Astrocyte of the cerebellum (primary cell): ENCODE measurements at regions not wholly inside any gene's neighbourhood (a gene's known extent, or its start where the extent isn't known, plus 50 kb on each side); places are given as distances from the start of the nearest gene placed in this dataset.
"Not testable (repeated sequence)": the region's sequence is repeated elsewhere in the genome, so short reads cannot be mapped to it uniquely, and the experiment has no call there.

ENCODE experiments used
- DNase-seq: peaks from one replicate; pipeline ENCODE4 v3.0.0-alpha.2; 2011; ENCODE audit warnings: low read depth
- H3K4me3 ChIP-seq: 2 replicates; pipeline ENCODE4 v1.5.1; 2011; ENCODE audit warnings: mild to moderate bottlenecking, low read depth, low read length, moderate library complexity
- in situ Hi-C: cut with HindIII; loops from 2 replicates; pipeline ENCODE4 v1.10.0; 2017; ENCODE audit warnings: low sequenced_read_pairs
- TF ChIP-seq, protein P1 (sequence below): IDR thresholded peaks from 2 replicates; pipeline ENCODE4 v1.5.1; 2012; ENCODE audit warnings: low read length, low read depth, moderate library complexity, mild to moderate bottlenecking; ENCODE audit errors: missing control alignments

DNA sequence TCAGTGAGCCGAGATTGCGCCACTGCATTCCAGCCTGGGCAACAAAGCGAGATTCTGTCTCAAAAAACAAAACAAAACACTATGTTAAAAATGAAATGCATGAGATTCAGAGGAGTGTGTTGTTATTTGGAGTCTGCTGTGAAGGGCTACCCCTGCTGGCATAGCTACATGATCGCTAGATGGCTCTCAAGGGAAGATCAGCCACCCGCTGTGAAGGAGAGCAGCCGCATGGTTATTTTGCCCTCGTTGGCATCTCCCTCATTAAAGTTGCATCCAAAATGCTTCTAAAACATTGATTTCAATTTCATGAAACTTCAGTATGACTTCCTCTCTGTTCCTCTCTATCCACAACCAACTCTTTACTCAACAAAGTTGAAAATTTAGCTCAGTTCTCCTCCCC, 54.8 kb upstream of the NDUFV2 start:
- H3K4me3 ChIP-seq: no peak overlapping the region
- in situ Hi-C loops: no loop called here
- DNase-seq: no peak
- TF ChIP-seq, protein P1, sequence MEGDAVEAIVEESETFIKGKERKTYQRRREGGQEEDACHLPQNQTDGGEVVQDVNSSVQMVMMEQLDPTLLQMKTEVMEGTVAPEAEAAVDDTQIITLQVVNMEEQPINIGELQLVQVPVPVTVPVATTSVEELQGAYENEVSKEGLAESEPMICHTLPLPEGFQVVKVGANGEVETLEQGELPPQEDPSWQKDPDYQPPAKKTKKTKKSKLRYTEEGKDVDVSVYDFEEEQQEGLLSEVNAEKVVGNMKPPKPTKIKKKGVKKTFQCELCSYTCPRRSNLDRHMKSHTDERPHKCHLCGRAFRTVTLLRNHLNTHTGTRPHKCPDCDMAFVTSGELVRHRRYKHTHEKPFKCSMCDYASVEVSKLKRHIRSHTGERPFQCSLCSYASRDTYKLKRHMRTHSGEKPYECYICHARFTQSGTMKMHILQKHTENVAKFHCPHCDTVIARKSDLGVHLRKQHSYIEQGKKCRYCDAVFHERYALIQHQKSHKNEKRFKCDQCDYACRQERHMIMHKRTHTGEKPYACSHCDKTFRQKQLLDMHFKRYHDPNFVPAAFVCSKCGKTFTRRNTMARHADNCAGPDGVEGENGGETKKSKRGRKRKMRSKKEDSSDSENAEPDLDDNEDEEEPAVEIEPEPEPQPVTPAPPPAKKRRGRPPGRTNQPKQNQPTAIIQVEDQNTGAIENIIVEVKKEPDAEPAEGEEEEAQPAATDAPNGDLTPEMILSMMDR: no peak

DNA sequence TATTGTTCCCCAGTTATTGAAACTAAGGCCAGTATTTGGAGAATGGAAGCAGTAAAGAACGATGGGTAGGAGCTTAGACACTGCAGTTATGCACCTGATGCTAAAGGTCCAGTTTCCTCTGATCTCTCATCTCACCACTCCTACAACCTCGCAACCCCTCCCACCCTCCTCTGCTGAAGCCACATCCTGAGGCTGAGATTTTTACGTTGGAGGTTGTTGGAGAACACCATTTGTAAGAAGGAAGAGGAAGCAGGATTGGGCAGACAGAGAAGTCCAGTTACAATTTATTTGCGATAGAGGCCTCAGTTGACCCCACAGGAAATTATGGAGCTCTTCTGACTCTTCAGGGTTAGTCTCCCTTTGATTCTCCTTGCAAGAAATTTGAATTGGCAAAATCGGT, 54.3 kb upstream of the NDUFV2 start:
- in situ Hi-C loops: no loop called here
- DNase-seq: no peak
- TF ChIP-seq, protein P1: no peak
- no peak overlapping the region for H3K4me3 ChIP-seq

DNA sequence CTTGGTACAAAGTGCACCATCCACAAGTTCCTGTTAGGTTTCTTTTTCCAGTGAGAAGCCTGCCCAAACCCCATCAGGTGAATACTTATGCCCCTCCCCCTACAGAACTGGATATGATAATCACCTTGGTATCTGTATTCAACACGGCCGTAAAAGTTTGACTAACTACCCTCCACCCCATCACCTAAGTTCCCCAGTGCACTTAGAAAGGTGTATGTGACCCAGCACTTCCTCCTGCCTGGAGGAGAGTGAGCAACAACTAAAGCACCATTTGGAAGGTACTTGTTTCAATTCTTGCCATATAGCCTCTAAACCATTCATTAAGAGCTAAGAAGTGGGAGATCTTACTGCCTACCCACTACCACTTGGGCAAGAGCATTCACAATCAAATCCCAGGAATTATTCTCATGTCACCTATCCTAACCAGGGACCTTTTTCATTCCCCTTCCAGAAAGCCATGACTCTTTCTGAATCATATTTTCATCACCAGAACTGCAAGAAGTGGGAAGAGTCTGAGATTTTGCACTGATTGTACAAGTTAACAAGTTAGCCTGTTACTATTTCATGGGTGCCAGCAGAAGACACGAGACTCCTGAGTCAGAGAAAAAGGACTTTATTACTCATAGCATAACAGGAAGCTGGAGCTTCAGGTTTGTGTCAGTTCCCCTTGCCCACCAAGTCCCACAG, 53.5 kb upstream of the NDUFV2 start:
- no peak overlapping the region for H3K4me3 ChIP-seq
- TF ChIP-seq, protein P1: no peak
- in situ Hi-C loops: no loop called here
- DNase-seq: no peak

DNA sequence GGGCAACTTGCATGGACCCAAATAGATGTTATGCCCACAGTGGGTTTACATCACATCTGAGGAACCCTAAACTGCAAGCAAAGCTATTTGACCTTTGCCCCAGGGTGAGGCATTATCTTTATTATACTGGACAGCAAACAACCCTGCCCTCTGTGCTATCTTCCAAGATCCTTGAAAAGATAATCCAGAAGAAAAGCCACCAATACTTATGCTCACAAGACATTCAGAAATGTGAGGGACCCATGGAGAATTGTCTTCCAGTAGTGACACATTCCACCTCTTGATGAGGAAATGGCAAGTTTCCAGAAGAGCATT, 53.0 kb upstream of the NDUFV2 start:
- TF ChIP-seq, protein P1: no peak
- no peak overlapping the region for H3K4me3 ChIP-seq
- DNase-seq: no peak
- in situ Hi-C loops: no loop called here

DNA sequence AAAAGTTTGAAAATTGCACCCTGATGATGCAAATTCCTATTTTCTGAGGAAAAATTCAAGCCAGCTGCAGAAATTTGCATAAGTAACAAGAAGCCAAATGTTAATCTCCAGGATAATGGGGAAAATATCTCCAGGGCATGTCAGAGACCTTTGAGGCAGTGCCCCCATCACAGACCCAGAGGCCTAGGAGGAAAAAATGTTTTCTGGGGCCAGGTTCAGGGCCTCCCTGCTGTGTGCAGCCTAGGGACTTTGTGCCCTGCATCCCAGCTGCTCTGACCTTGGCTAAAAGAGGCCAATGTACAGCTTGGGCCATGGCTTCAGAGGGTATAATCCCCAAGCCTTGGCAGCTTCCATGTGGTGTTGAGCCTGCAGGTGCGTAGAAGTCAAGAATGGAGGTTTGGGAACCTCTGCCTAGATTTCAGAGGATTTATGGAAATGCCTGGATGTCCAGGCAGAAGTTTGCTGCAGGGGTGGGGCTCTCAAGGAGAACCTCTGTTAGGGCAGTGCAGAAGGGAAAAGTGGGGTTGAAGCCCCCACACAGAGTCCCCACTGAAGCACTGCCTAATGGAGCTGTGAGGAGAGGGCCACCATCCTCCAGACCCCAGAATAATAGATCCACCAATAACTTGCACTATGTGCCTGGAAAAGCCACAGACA, 51.7 kb upstream of the NDUFV2 start:
- DNase-seq, in situ Hi-C loops: not testable (repeated sequence)

More for the DNA sequence above, 51.7 kb upstream of the NDUFV2 start:
- not testable (repeated sequence) for H3K4me3 ChIP-seq
